ENCODE measurements at regions not wholly inside any gene's neighbourhood (a gene's known extent, or its start where the extent isn't known, plus 50 kb on each side); places are given as distances from the start of the nearest gene placed in this dataset.

DNA sequence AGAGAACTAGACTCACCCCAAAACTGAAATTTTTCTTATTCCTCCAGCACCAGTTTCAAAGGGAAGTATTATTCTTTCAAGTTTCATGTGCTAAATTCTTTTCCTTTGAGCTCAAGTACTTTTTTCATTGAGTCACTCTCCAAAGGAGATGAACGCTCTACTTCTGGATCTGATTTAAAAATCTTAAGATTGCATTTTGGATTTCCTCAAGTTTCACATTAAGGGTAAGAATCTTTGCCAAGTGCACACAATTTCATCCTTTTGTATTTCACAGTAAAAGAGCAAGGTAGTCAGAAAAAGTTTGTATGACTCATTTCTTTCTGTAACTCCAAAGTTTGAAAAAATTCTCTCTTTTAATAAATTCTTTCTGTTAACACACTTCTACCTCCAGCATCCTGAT, 435.5 kb downstream of the RAB38 start:
- Histone ChIP-seq H3K36me3 (no peaks in the 10 kb centered on the region), H3K27ac (no peak overlapping the region), H3K27me3 (no peaks in the 10 kb centered on the region), H3K9me3 (no peaks in the 10 kb centered on the region), H3K4me3 (no peak overlapping the region), H3K4me1 (peaks cover 0 to 3% (median 0%) of the 10 kb centered on the region in 4 donors)
- WGBS, 2 donors = 23 to 29% methylated on average over 1 of the region's 1 CpG
- TF ChIP-seq EP300 (IDR thresholded peaks at IDR 0.05) (no peak), POLR2A (IDR thresholded peaks at IDR 0.05) (no peak)
- TF ChIP-seq, protein P1, sequence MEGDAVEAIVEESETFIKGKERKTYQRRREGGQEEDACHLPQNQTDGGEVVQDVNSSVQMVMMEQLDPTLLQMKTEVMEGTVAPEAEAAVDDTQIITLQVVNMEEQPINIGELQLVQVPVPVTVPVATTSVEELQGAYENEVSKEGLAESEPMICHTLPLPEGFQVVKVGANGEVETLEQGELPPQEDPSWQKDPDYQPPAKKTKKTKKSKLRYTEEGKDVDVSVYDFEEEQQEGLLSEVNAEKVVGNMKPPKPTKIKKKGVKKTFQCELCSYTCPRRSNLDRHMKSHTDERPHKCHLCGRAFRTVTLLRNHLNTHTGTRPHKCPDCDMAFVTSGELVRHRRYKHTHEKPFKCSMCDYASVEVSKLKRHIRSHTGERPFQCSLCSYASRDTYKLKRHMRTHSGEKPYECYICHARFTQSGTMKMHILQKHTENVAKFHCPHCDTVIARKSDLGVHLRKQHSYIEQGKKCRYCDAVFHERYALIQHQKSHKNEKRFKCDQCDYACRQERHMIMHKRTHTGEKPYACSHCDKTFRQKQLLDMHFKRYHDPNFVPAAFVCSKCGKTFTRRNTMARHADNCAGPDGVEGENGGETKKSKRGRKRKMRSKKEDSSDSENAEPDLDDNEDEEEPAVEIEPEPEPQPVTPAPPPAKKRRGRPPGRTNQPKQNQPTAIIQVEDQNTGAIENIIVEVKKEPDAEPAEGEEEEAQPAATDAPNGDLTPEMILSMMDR (IDR thresholded peaks at IDR 0.05) = no peak
- no peak for DNase-seq (ENCODE audit: low spot score in 2 of 2)

DNA sequence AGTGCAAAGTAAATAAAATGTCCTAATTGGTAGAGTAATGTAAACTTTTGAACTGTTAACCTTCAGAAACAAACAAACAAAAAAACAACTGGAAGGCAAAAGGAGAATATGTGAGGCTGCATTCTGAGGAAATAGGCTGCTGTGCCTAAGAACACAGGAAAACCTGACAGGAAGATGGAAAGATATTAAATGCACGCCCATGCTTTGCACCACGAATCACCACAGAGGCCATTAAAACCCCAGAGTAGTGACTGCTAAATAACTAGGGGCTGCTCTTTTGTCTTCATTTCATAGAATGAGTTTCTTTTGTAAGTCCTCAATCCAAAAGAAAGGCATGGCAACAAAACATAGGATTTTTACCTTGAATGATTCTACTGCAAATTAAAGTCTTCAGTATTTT, 436.0 kb downstream of the RAB38 start:
- H3K4me1 ChIP-seq = peaks cover 0 to 3% (median 0%) of the 10 kb centered on the region in 4 donors
- no peak overlapping the region for H3K27ac ChIP-seq
- H3K9me3 ChIP-seq = no peaks in the 10 kb centered on the region
- TF ChIP-seq POLR2A (IDR thresholded peaks at IDR 0.05) (no peak), EP300 (IDR thresholded peaks at IDR 0.05) (no peak)
- TF ChIP-seq, protein P1 (IDR thresholded peaks at IDR 0.05) = no peak
- WGBS, 2 donors = 25 to 34% methylated on average over 2 of the region's 2 CpGs
- H3K4me3 ChIP-seq = no peak overlapping the region
- DNase-seq (ENCODE audit: low spot score in 2 of 2) = no peak
- H3K36me3 ChIP-seq = no peaks in the 10 kb centered on the region
- H3K27me3 ChIP-seq = no peaks in the 10 kb centered on the region

DNA sequence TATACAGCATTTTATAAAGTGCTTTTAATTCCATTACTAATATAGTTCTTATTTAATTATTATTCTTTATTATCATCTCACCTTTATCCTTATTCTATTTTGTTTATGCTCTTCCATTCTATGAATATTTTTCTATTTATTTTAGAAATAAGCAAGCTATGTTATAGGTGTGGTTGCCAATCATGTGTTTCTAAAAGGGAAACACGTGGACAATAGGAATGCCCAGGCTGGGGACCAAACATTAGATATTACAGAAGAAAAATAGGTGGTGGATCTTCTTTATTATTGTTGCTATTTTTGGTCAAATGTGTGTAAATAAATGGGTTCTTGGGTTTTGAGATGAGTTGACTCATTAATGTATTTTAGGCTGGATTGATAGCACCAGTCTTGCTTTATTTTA, 438.3 kb downstream of the RAB38 start:
- Histone ChIP-seq H3K4me3 (no peak overlapping the region), H3K9me3 (peaks cover 0 to 6% (median 0%) of the 10 kb centered on the region in 4 donors), H3K27me3 (no peaks in the 10 kb centered on the region), H3K27ac (no peak overlapping the region), H3K4me1 (peaks cover 0 to 3% (median 0%) of the 10 kb centered on the region in 4 donors), H3K36me3 (no peaks in the 10 kb centered on the region)
- no peak for DNase-seq (ENCODE audit: low spot score in 2 of 2)
- TF ChIP-seq EP300 (IDR thresholded peaks at IDR 0.05) (no peak), POLR2A (IDR thresholded peaks at IDR 0.05) (no peak)
- TF ChIP-seq, protein P1 (IDR thresholded peaks at IDR 0.05) = no peak
- 73 to 84% methylated on average over 1 of the region's 1 CpG for WGBS, 2 donors

DNA sequence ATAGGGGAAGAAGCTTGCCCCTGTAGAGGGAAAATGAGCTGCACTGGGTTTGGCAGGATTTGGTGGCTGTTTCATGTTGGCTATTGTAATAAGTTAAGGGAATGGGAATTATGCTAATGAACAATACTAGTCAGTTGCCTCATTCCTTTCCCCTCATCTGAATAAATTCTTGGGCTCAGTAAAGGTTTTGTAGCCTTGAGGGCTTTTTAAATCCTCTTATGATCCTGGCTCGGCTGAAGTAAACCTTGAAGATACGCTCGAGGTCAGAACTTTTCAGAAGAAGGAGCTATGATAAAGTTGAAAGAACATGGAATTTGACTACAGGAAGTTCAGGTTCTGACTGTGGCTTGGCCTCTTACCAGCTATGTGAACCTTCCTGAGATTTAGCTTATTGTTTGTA, 448.7 kb downstream of the RAB38 start:
- no peak for DNase-seq (ENCODE audit: low spot score in 2 of 2)
- TF ChIP-seq, protein P1 (IDR thresholded peaks at IDR 0.05) = no peak
- TF ChIP-seq POLR2A (IDR thresholded peaks at IDR 0.05) = no peak
- TF ChIP-seq EP300 (IDR thresholded peaks at IDR 0.05) = no peak
- Histone ChIP-seq H3K36me3 (no peaks in the 10 kb centered on the region), H3K4me3 (no peak overlapping the region), H3K27me3 (no peaks in the 10 kb centered on the region), H3K4me1 (no peaks in the 10 kb centered on the region), H3K27ac (no peak overlapping the region), H3K9me3 (peaks cover 0 to 9% (median 0%) of the 10 kb centered on the region in 4 donors)
- 59 to 67% methylated on average over 3 of the region's 3 CpGs for WGBS, 2 donors

DNA sequence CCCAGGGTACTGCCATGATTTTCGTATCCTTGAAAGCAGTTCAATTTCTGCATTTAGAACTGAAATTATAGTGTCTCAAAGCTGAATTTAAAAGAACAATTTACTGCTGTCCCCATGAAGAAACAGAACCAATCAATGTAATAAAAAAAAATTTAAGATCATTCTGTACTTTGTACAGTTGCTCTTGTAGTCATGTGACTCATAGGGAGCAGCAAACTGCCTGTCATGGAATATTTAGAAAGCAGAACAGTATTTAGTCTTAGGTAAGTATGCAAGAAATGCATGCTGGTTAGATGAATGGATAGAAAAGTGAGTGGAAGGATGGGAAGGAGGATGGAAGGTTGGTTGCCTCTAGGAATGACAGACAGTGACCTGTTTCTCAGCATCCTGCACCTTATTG, 450.9 kb downstream of the RAB38 start:
- Histone ChIP-seq H3K4me1 (no peaks in the 10 kb centered on the region), H3K27ac (no peak overlapping the region), H3K9me3 (no peaks in the 10 kb centered on the region), H3K27me3 (no peaks in the 10 kb centered on the region), H3K36me3 (no peaks in the 10 kb centered on the region), H3K4me3 (no peak overlapping the region)
- DNase-seq (ENCODE audit: low spot score in 2 of 2) = no peak
- WGBS, 2 donors = 74 to 76% methylated on average over 1 of the region's 1 CpG
- TF ChIP-seq, protein P1 (IDR thresholded peaks at IDR 0.05) = no peak
- no peak for TF ChIP-seq EP300 (IDR thresholded peaks at IDR 0.05)
- no peak for TF ChIP-seq POLR2A (IDR thresholded peaks at IDR 0.05)

Data from tibial nerve (tissue), 4 donors.